Motor neuron (in vitro differentiated cells): ENCODE measurements at regions not wholly inside any gene's neighbourhood (a gene's known extent, or its start where the extent isn't known, plus 50 kb on each side); places are given as distances from the start of the nearest gene placed in this dataset.

Source experiments
- ATAC-seq, 8 experiments: fragments of 200-7000 bp; cut with Tn5 transposase; replicated peaks in 6 of 8; 2 replicates each; pipeline ENCODE4 v1.8.0; 2021; ENCODE audit warnings: mild to moderate bottlenecking in 8 of 8, moderate library complexity in 8 of 8
- H3K27ac ChIP-seq, 2 donors: fragments of 250-450 bp; sonication (Bioruptor Pico); 2 replicates each; pipeline ENCODE4 v1.9.0; 2021; ENCODE audit warnings: antibody characterized with exemption in 2 of 2, mild to moderate bottlenecking in 2 of 2, moderate library complexity in 1 of 2
- H3K4me1 ChIP-seq, 2 donors: fragments of 250-450 bp; sonication (Bioruptor Pico); replicated peaks in 1 of 2; 2 replicates each; pipeline ENCODE4 v1.6.1; 2021; ENCODE audit warnings: antibody characterized with exemption in 2 of 2, mild to moderate bottlenecking in 2 of 2, moderate library complexity in 1 of 2
- H3K4me3 ChIP-seq, 5 donors: fragments of 250-450 bp; sonication (Bioruptor Pico); 2 replicates each; pipeline ENCODE4 v1.9.0; 2021; ENCODE audit warnings: antibody characterized with exemption in 5 of 5, mild to moderate bottlenecking in 5 of 5, moderate library complexity in 4 of 5
- WGBS, 10 experiments: fragments of 450-650 bp; shearing (Covaris generic); methylation state at CpG; one replicate each; pipeline ENCODE4 v1.0.0; 2022; 5-methylcytosine and 5-hydroxymethylcytosine counted together
- in situ Hi-C, 9 experiments: fragments of 400-800 bp; cut with MboI; loops; one replicate each; pipeline ENCODE4 v1.15.0; 2021; ENCODE audit warnings: low sequenced_read_pairs in 9 of 9, low pct_unique_long_range_greater_than_20kb in 2 of 9; ENCODE audit not compliant: unreplicated experiment in 9 of 9

- peak in 3 of 8 experiments; percentile 23 to 61 (median 30) for ATAC-seq
- Histone ChIP-seq H3K4me1 (no peaks in the 10 kb centered on the region), H3K27ac (no peak overlapping the region), H3K4me3 (no peak overlapping the region)
- 0 to 78% (median 28%) methylated on average over 1 to 4 of the region's 4 CpGs for WGBS, 10 experiments
- in situ Hi-C loops = loop anchor here in 5 of 9 experiments (10.0 to 25.0 kb wide), 5 partner anchors 136 to 912 kb away; partner anchors contain the start of gene TCF7L2 (in 1 of the 5)
Measured at GRCh38 chr10:113399065-113399464, 153.8 kb upstream of the HABP2 start.

- H3K27ac ChIP-seq = no peak overlapping the region
- ATAC-seq = no peak
- H3K4me3 ChIP-seq = no peak overlapping the region
- peaks cover 3 to 7% of the 10 kb centered on the region in 2 donors for H3K4me1 ChIP-seq
- in situ Hi-C loops = no loop called here
- WGBS, 10 experiments = 0 to 100% (median 33%) methylated on average over 1 to 2 of the region's 3 CpGs; no CpG with 5 or more reads in 1 of the 10 experiments
Measured at GRCh38 chr10:113402602-113403001, 150.3 kb upstream of the HABP2 start.

- H3K4me1 ChIP-seq = peaks cover 7 to 9% of the 10 kb centered on the region in 2 donors
- no peak overlapping the region for H3K27ac ChIP-seq
- H3K4me3 ChIP-seq = no peak overlapping the region
- in situ Hi-C loops = no loop called here
- ATAC-seq = peak in 4 of 8 experiments; percentile 39 to 50 (median 47)
- 40 to 93% (median 50%) methylated on average over 1 to 7 of the region's 7 CpGs; no CpG with 5 or more reads in 4 of the 10 experiments for WGBS, 10 experiments
Measured at GRCh38 chr10:113407218-113407617, 145.6 kb upstream of the HABP2 start.

DNA sequence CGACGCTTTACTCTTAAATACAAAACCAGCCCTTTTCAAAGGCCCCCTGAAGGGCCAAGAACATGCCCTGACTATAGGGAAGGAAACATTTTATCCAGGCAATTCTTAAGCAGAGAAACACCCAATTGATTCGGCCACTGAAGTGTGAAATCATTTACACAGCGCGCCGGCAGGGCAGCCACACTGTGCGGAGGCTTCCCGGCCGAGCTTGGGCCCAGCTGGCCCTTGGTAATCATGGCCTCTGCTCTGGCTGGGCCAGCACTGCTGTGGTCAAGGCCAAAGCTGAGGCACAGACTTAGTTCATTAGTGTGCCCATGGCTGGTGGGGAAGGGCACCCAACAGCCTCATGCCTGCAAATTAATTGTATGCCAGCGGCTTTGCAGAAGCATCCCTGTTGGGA lies 143.7 kb upstream of the HABP2 start:
- Histone ChIP-seq H3K4me3 (no peak overlapping the region), H3K27ac (no peak overlapping the region), H3K4me1 (peaks cover 7 to 9% of the 10 kb centered on the region in 2 donors)
- in situ Hi-C loops = no loop called here
- peak in 4 of 8 experiments; percentile 41 to 85 (median 67) for ATAC-seq
- 40 to 95% (median 77%) methylated on average over 1 to 10 of the region's 10 CpGs; no CpG with 5 or more reads in 5 of the 10 experiments for WGBS, 10 experiments

GRCh38 chr10:113410618-113411017 lies 142.2 kb upstream of the HABP2 start:
- no peak for ATAC-seq
- 39 to 100% (median 63%) methylated on average over 1 to 2 of the region's 2 CpGs; no CpG with 5 or more reads in 1 of the 10 experiments for WGBS, 10 experiments
- H3K27ac ChIP-seq = no peak overlapping the region
- in situ Hi-C loops = no loop called here
- no peak overlapping the region for H3K4me3 ChIP-seq
- H3K4me1 ChIP-seq = peaks cover 9 to 14% of the 10 kb centered on the region in 2 donors

- in situ Hi-C loops = no loop called here
- Histone ChIP-seq H3K4me3 (no peak overlapping the region), H3K27ac (no peak overlapping the region), H3K4me1 (peaks cover 9 to 14% of the 10 kb centered on the region in 2 donors)
- no peak for ATAC-seq
- 41 to 100% (median 63%) methylated on average over 1 to 5 of the region's 5 CpGs; no CpG with 5 or more reads in 2 of the 10 experiments for WGBS, 10 experiments
Measured at GRCh38 chr10:113411456-113411855, 141.4 kb upstream of the HABP2 start.

DNA sequence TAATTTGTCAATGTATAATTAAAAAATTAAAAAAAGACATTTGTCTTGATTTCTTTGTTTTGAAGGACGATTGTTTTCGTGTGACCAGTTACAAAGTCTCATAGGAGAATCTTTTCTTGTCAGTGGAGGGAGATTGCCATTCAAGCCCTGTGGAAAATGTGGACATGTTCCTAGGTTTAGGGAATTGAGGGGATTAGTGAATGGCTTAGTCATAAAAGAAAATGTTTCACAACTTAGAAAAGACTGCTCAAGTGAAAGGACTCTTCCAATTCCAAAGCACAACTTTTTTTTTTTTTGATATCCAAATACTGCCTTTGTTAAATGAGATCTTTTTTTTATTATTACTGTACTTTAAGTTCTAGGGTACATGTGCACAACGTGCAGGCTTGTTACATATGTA lies 140.7 kb upstream of the HABP2 start:
- ATAC-seq = no peak
- Histone ChIP-seq H3K27ac (no peak overlapping the region), H3K4me1 (peaks cover 9 to 10% of the 10 kb centered on the region in 2 donors), H3K4me3 (no peak overlapping the region)
- in situ Hi-C loops = no loop called here
- WGBS, 10 experiments = 0 to 100% (median 55%) methylated on average over 1 to 3 of the region's 3 CpGs; no CpG with 5 or more reads in 1 of the 10 experiments

GRCh38 chr10:113414543-113414942 lies 138.3 kb upstream of the HABP2 start:
- H3K4me3 ChIP-seq = no peak overlapping the region
- peaks cover 0 to 7% of the 10 kb centered on the region in 2 donors for H3K4me1 ChIP-seq
- no peak overlapping the region for H3K27ac ChIP-seq
- in situ Hi-C loops = no loop called here
- ATAC-seq = no peak

GRCh38 chr10:113415246-113415645 lies 137.6 kb upstream of the HABP2 start:
- in situ Hi-C loops = no loop called here
- ATAC-seq = peak in 2 of 8 experiments; percentile 99

DNA sequence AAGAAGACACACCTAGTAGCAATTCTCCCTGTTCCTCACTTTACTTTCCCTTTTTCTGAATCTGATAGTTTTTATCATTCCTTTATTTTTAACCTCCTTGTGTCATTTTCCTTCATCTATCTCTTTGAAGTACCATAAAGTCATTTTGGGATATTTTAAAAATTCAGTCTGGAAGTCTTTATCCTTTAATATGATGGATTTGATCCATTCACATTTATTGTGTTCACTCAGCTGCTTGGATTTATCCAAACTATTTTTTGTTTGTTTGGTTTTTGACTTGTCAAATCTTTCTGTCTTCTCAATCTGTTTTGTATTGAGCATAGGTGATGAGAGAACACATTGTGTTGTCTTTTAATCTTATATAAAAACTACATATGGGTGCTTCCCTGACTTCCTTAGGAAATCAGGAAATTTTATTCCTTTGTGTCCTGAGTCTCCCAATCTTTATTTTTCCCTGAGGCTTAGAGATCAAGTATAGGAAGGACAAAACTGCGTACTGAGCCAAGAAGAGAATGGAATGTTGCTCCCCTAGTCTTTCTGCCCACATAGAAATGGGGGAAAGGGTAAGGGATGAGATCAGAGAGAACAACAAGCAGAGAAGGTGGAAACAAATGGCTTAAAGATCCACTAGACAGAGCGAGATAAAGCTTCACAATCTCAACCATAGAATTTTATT lies 132.7 kb upstream of the HABP2 start:
- in situ Hi-C loops = no loop called here
- no peak overlapping the region for H3K27ac ChIP-seq
- no peak for ATAC-seq
- H3K4me1 ChIP-seq = no peaks in the 10 kb centered on the region
- no peak overlapping the region for H3K4me3 ChIP-seq
- 20 to 100% (median 69%) methylated on average over 1 to 2 of the region's 2 CpGs; no CpG with 5 or more reads in 2 of the 10 experiments for WGBS, 10 experiments

More at GRCh38 chr10:113415246-113415645, 137.6 kb upstream of the HABP2 start:
- Histone ChIP-seq H3K4me1 (peaks cover 0 to 7% of the 10 kb centered on the region in 2 donors), H3K27ac (no peak overlapping the region), H3K4me3 (no peak overlapping the region)
- 0 to 100% (median 40%) methylated on average over 1 to 3 of the region's 3 CpGs; no CpG with 5 or more reads in 4 of the 10 experiments for WGBS, 10 experiments

GRCh38 chr10:113420733-113421675 lies 131.8 kb upstream of the HABP2 start:
- Histone ChIP-seq H3K4me1 (no peaks in the 10 kb centered on the region), H3K4me3 (no peak overlapping the region), H3K27ac (no peak overlapping the region)
- in situ Hi-C loops = no loop called here
- 20 to 87% (median 80%) methylated on average over 1 to 8 of the region's 9 CpGs; no CpG with 5 or more reads in 3 of the 10 experiments for WGBS, 10 experiments
- ATAC-seq = peak in 2 of 8 experiments; percentile 37 to 73

- in situ Hi-C loops = no loop called here
- Histone ChIP-seq H3K27ac (no peak overlapping the region), H3K4me1 (no peaks in the 10 kb centered on the region), H3K4me3 (no peak overlapping the region)
- 60 to 100% (median 95%) methylated on average over 1 to 2 of the region's 2 CpGs; no CpG with 5 or more reads in 4 of the 10 experiments for WGBS, 10 experiments
- ATAC-seq = no peak
Measured at GRCh38 chr10:113422371-113422770, 130.5 kb upstream of the HABP2 start.
